Neutrophil (primary cell): ENCODE measurements at regions not wholly inside any gene's neighbourhood (a gene's known extent, or its start where the extent isn't known, plus 50 kb on each side); places are given as distances from the start of the nearest gene placed in this dataset.
"Not testable (repeated sequence)": the region's sequence is repeated elsewhere in the genome, so short reads cannot be mapped to it uniquely, and the experiment has no call there.

Experiments used
- H3K27ac ChIP-seq: fragments of 200-600 bp; sonication (generic); 2 replicates; pipeline ENCODE4 v1.5.1; 2016; ENCODE audit warnings: mild to moderate bottlenecking, moderate library complexity
- H3K27me3 ChIP-seq: fragments of 200-600 bp; sonication (generic); 2 replicates; pipeline ENCODE4 v1.6.0; 2016; ENCODE audit warnings: mild to moderate bottlenecking
- H3K36me3 ChIP-seq: fragments of 200-600 bp; sonication (generic); 2 replicates; pipeline ENCODE4 v1.5.1; 2017
- H3K4me1 ChIP-seq, 2 experiments: fragments of 200-600 bp in 1 of 2; sonication (generic) in 1 of 2; 1 replicate in 1 of 2; 2 replicates in 1 of 2; pipeline versions ENCODE4 v1.5.1 to v1.6.1; 2013 to 2016; ENCODE audit warnings: low read depth in 1 of 2, low read length in 1 of 2, mild to moderate bottlenecking in 1 of 2, moderate library complexity in 1 of 2; ENCODE audit not compliant: control insufficient read depth in 1 of 2, insufficient read depth in 1 of 2
- H3K4me3 ChIP-seq, 2 experiments: fragments of 200-600 bp in 1 of 2; sonication (generic) in 1 of 2; 1 replicate in 1 of 2; 2 replicates in 1 of 2; pipeline ENCODE4 v1.5.1; 2013 to 2016; ENCODE audit warnings: low read depth in 1 of 2, low read length in 1 of 2, mild to moderate bottlenecking in 1 of 2, moderate library complexity in 1 of 2
- H3K9me3 ChIP-seq: fragments of 200-600 bp; sonication (generic); 2 replicates; pipeline ENCODE4 v1.5.1; 2016
- TF ChIP-seq, protein P1 (sequence below): fragments of 200-600 bp; sonication (generic); IDR thresholded peaks from 2 replicates; pipeline ENCODE4 v1.5.1; 2016; ENCODE audit warnings: antibody characterized with exemption

DNA sequence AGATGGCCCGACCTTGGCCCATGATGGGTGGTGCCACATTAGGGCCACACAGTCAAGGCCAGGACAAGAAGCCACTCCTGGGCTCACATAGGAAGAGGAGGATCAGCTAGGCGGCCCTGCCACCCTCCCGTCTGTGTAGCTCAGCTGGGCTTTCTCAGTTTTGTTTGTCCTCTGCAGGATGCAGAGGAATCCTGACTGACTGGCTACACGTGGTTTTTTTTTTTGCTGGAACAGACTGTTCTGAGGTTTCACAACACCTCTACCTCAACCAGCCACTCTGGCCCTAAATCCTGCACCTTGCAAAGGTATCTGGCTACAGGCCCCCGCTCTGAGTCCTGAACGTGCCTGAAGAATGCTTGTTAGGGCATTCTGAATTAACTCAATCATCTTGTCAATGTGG lies 88.3 kb upstream of the MSX2 start:
- Histone ChIP-seq H3K4me3 (no peak overlapping the region), H3K4me1 (no peaks in the 10 kb centered on the region), H3K27me3 (peaks cover 3% of the 10 kb centered on the region), H3K9me3 (no peaks in the 10 kb centered on the region), H3K27ac (no peak overlapping the region), H3K36me3 (no peaks in the 10 kb centered on the region)
- TF ChIP-seq, protein P1, sequence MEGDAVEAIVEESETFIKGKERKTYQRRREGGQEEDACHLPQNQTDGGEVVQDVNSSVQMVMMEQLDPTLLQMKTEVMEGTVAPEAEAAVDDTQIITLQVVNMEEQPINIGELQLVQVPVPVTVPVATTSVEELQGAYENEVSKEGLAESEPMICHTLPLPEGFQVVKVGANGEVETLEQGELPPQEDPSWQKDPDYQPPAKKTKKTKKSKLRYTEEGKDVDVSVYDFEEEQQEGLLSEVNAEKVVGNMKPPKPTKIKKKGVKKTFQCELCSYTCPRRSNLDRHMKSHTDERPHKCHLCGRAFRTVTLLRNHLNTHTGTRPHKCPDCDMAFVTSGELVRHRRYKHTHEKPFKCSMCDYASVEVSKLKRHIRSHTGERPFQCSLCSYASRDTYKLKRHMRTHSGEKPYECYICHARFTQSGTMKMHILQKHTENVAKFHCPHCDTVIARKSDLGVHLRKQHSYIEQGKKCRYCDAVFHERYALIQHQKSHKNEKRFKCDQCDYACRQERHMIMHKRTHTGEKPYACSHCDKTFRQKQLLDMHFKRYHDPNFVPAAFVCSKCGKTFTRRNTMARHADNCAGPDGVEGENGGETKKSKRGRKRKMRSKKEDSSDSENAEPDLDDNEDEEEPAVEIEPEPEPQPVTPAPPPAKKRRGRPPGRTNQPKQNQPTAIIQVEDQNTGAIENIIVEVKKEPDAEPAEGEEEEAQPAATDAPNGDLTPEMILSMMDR = no peak

DNA sequence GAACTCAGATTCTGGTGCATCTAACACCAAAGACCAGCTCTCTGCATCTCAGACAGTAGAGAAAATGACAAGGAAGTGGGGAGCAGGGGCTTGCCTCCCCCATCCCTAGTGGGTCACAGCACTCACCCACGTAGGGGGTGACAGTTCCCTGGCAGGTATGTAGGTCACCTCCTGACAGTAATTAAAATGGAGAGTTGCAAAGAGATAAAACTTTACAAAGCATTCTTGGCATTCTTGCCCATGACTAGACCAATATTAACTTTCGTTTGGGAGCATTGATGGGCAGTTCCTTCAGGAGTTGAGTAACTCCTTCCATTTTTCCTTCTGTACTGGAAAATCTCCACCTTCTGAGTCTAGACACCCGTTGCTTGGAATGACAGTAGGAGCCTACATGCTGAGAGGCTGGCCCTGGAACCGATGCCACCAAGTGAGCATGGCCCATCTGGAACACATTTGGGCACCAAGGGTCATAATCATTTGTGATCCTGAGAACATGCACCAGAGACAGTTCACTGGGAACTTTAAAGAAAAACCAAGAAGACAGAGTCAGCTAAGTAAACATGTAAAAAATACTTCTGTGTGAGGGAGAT lies 81.5 kb upstream of the MSX2 start:
- TF ChIP-seq, protein P1 = no peak
- no peaks in the 10 kb centered on the region for H3K36me3 ChIP-seq
- no peaks in the 10 kb centered on the region for H3K27me3 ChIP-seq
- no peaks in the 10 kb centered on the region for H3K4me1 ChIP-seq
- no peaks in the 10 kb centered on the region for H3K9me3 ChIP-seq
- H3K27ac ChIP-seq = no peak overlapping the region
- no peak overlapping the region for H3K4me3 ChIP-seq

DNA sequence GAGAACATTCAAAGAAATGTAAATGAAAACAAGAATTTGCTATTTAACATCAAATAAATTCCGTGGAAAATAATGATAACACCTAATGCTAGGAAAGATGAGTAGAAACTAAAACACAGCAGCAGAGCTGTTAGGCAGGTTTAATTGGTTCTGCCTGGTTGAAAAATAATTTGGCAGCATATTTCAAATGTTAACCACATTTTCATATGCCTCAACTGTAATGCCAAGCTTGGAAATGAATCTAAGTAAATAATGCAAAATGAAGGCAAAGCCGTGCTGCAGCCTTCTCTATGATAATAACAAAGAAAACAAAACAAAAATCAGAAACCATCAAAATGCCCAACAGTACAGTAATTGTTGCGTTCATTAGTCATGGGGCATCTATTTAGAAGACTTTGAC lies 79.9 kb upstream of the MSX2 start:
- no peak overlapping the region for H3K27ac ChIP-seq
- no peak overlapping the region for H3K4me3 ChIP-seq
- no peaks in the 10 kb centered on the region for H3K27me3 ChIP-seq
- TF ChIP-seq, protein P1 = no peak
- no peaks in the 10 kb centered on the region for H3K4me1 ChIP-seq
- no peaks in the 10 kb centered on the region for H3K36me3 ChIP-seq
- H3K9me3 ChIP-seq = no peaks in the 10 kb centered on the region

DNA sequence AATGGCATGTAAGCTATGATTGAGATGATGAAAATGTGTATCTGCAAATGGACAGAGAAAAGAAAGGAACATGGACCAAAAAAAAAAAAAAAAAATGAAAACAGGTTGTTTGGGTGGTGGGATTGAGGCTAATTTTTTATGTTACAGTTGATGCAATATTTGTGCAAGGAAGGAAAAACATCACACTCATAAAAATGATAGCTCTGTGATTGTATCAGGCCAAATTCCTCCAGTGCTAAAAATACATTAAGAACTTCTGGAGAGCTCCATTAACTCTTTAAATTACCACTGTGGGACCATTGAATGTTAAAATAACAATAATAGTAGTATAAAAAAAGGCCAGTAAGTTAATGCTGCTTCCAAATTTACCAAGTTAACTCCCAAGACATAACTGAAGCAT lies 79.5 kb upstream of the MSX2 start:
- Histone ChIP-seq H3K4me3 (no peak overlapping the region), H3K27me3 (no peaks in the 10 kb centered on the region), H3K27ac (no peak overlapping the region), H3K9me3 (no peaks in the 10 kb centered on the region), H3K36me3 (no peaks in the 10 kb centered on the region), H3K4me1 (no peaks in the 10 kb centered on the region)
- TF ChIP-seq, protein P1 = no peak

DNA sequence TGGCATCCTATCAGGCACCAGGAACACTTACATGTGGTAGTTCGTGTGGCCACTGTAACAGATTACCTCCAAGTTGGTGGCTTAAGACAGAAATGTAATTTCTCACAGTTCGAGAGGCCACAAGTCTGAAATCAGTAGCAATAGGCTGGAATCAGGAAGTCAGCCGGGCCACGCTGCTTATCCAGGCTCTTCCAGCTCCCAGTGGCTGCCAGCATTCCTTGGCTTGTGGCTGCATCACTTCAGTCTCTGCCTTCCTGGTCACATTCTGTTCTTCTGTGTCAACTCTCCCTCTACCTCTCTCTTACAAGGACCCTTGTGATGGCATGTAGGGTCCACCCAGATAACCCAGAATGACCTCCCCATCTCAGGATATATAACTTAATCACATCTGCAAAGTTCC lies 78.7 kb upstream of the MSX2 start:
- Histone ChIP-seq H3K4me3 (no peak overlapping the region), H3K4me1 (no peaks in the 10 kb centered on the region), H3K36me3 (no peaks in the 10 kb centered on the region), H3K9me3 (no peaks in the 10 kb centered on the region), H3K27ac (no peak overlapping the region), H3K27me3 (no peaks in the 10 kb centered on the region)
- TF ChIP-seq, protein P1 = no peak

DNA sequence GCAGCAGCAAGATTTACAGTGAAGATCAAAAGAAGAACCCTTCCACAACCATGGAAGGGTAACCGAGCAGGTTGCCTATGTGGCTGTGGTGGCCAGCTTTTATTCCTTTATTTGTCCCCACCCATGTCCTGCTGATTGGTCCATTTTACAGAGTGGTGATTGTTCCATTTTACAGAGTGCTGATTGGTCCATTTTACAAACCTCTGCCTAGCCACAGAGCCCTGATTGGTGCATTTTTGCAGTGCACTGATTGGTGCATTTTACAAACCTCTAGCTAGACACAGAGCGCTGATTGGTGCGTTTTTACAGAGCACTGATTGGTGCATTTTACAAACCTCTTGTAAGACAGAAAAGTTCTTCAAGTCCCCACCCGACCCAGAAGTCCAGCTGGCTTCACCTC lies 75.8 kb upstream of the MSX2 start:
- H3K27ac ChIP-seq, H3K36me3 ChIP-seq, H3K9me3 ChIP-seq, H3K4me3 ChIP-seq, H3K27me3 ChIP-seq, H3K4me1 ChIP-seq: not testable (repeated sequence)
